GM21717 (cell line): ENCODE measurements at regions not wholly inside any gene's neighbourhood (a gene's known extent, or its start where the extent isn't known, plus 50 kb on each side); places are given as distances from the start of the nearest gene placed in this dataset.
"Not testable (repeated sequence)": the region's sequence is repeated elsewhere in the genome, so short reads cannot be mapped to it uniquely, and the experiment has no call there.

Experiments used
- ATAC-seq: cut with Tn5 transposase; IDR thresholded peaks from one replicate; pipeline ENCODE4 v1.9.1; 2021; ENCODE audit warnings: mild to moderate bottlenecking, moderate library complexity; ENCODE audit not compliant: unreplicated experiment

- no peak for ATAC-seq
Measured at GRCh38 chr14:25444381-25444780, 394.4 kb upstream of the STXBP6 start.

- not testable (repeated sequence) for ATAC-seq
Measured at GRCh38 chr14:25440382-25440781, 390.4 kb upstream of the STXBP6 start.

GRCh38 chr14:25436906-25437305 lies 387.0 kb upstream of the STXBP6 start:
- ATAC-seq = no peak

GRCh38 chr14:25436288-25436875 lies 386.4 kb upstream of the STXBP6 start:
- ATAC-seq = no peak

- ATAC-seq = no peak
Measured at GRCh38 chr14:25431211-25432076, 381.5 kb upstream of the STXBP6 start.

GRCh38 chr14:25430808-25431207 lies 380.9 kb upstream of the STXBP6 start:
- no peak for ATAC-seq

- no peak for ATAC-seq
Measured at GRCh38 chr14:25412998-25413397, 363.1 kb upstream of the STXBP6 start.

- no peak for ATAC-seq
Measured at GRCh38 chr14:25411781-25412757, 362.1 kb upstream of the STXBP6 start.

GRCh38 chr14:25406818-25407217 lies 356.9 kb upstream of the STXBP6 start:
- no peak for ATAC-seq

GRCh38 chr14:25400607-25401206 lies 350.8 kb upstream of the STXBP6 start:
- ATAC-seq = no peak

GRCh38 chr14:25396128-25396527 lies 346.2 kb upstream of the STXBP6 start:
- no peak for ATAC-seq

GRCh38 chr14:25394791-25395391 lies 344.9 kb upstream of the STXBP6 start:
- ATAC-seq = no peak

- no peak for ATAC-seq
Measured at GRCh38 chr14:25394356-25394755, 344.4 kb upstream of the STXBP6 start.

GRCh38 chr14:25389948-25390347 lies 340.0 kb upstream of the STXBP6 start:
- ATAC-seq = no peak

- ATAC-seq = no peak
Measured at GRCh38 chr14:25381498-25381897, 331.6 kb upstream of the STXBP6 start.

- no peak for ATAC-seq
Measured at GRCh38 chr14:25375639-25376038, 325.7 kb upstream of the STXBP6 start.

GRCh38 chr14:25371068-25371467 lies 321.1 kb upstream of the STXBP6 start:
- ATAC-seq = no peak

GRCh38 chr14:25370057-25370456 lies 320.1 kb upstream of the STXBP6 start:
- not testable (repeated sequence) for ATAC-seq

- no peak for ATAC-seq
Measured at GRCh38 chr14:25358330-25358729, 308.4 kb upstream of the STXBP6 start.

GRCh38 chr14:25351269-25351668 lies 301.3 kb upstream of the STXBP6 start:
- no peak for ATAC-seq
